ENCODE measurements at regions not wholly inside any gene's neighbourhood (a gene's known extent, or its start where the extent isn't known, plus 50 kb on each side); places are given as distances from the start of the nearest gene placed in this dataset.

- Histone ChIP-seq H3K9me1 (ENCODE audit: control insufficient read depth, extremely low read depth, insufficient read depth, low read length) (no peaks in the 10 kb centered on the region), H3K4me3 (ENCODE audit: control insufficient read depth in 2 of 3, extremely low read depth in 1 of 3, insufficient read depth in 2 of 3, low read depth in 1 of 3, low read length in 3 of 3) (no peak overlapping the region), H3K4me1 (ENCODE audit: control insufficient read depth, extremely low read depth, insufficient read depth, low read length) (peaks cover 7% of the 10 kb centered on the region), H3K79me2 (ENCODE audit: control insufficient read depth, insufficient read depth, low read length) (no peaks in the 10 kb centered on the region), H2AFZ (ENCODE audit: control insufficient read depth, low read length) (no peak overlapping the region), H3K27ac (ENCODE audit: control insufficient read depth, insufficient read depth, low read length) (no peak overlapping the region), H3K9ac (ENCODE audit: control insufficient read depth, extremely low read depth, insufficient read depth, low read length) (no peak overlapping the region), H3K4me2 (ENCODE audit: control insufficient read depth, extremely low read depth, insufficient read depth, low read depth, low read length) (peak overlapping the region; percentile 22), H4K20me1 (ENCODE audit: control insufficient read depth, extremely low read depth, insufficient read depth, low read length) (no peaks in the 10 kb centered on the region), H3K36me3 (ENCODE audit: control insufficient read depth in 2 of 2, extremely low read depth in 1 of 2, insufficient read depth in 2 of 2, low read length in 2 of 2) (no peaks in the 10 kb centered on the region), H3K9me3 (ENCODE audit: control insufficient read depth, low read depth, low read length) (no peaks in the 10 kb centered on the region), H3K27me3 (ENCODE audit: control insufficient read depth, extremely low read depth, insufficient read depth, low read length) (no peaks in the 10 kb centered on the region)
- TF ChIP-seq CTCF (optimal IDR thresholded peaks at IDR 0.05 in 1 of 3, IDR thresholded peaks at IDR 0.05 in 1 of 3, conservative IDR thresholded peaks at IDR 0.05 in 1 of 3; ENCODE audit: extremely low read depth in 1 of 3, insufficient read depth in 2 of 3, low read length in 3 of 3) (no peak), EZH2 (IDR thresholded peaks at IDR 0.05; ENCODE audit: low read length) (no peak)
- DNase-seq (ENCODE audit: low read depth, low spot score), result no peak
- FAIRE-seq, result no peak
- dilution Hi-C loops (cut with MboI; ENCODE audit: extremely low pct_ligation_motif_present, low sequenced_read_pairs), result no loop called here
Observed at GRCh38 chr14:53850714-53851296, 105.8 kb downstream of the BMP4 start.

- no peak overlapping the region for H2AFZ ChIP-seq (ENCODE audit: control insufficient read depth, low read length)
- H3K9me1 ChIP-seq (ENCODE audit: control insufficient read depth, extremely low read depth, insufficient read depth, low read length), result no peaks in the 10 kb centered on the region
- no peak for TF ChIP-seq CTCF (optimal IDR thresholded peaks at IDR 0.05 in 1 of 3, IDR thresholded peaks at IDR 0.05 in 1 of 3, conservative IDR thresholded peaks at IDR 0.05 in 1 of 3; ENCODE audit: extremely low read depth in 1 of 3, insufficient read depth in 2 of 3, low read length in 3 of 3)
- TF ChIP-seq EZH2 (IDR thresholded peaks at IDR 0.05; ENCODE audit: low read length), result no peak
- no peak overlapping the region for H3K27ac ChIP-seq (ENCODE audit: control insufficient read depth, insufficient read depth, low read length)
- no peaks in the 10 kb centered on the region for H3K9me3 ChIP-seq (ENCODE audit: control insufficient read depth, low read depth, low read length)
- H3K4me1 ChIP-seq (ENCODE audit: control insufficient read depth, extremely low read depth, insufficient read depth, low read length), result peaks cover 7% of the 10 kb centered on the region
- dilution Hi-C loops (cut with MboI; ENCODE audit: extremely low pct_ligation_motif_present, low sequenced_read_pairs), result no loop called here
- no peak overlapping the region for H3K4me3 ChIP-seq (ENCODE audit: control insufficient read depth in 2 of 3, extremely low read depth in 1 of 3, insufficient read depth in 2 of 3, low read depth in 1 of 3, low read length in 3 of 3)
- no peaks in the 10 kb centered on the region for H3K27me3 ChIP-seq (ENCODE audit: control insufficient read depth, extremely low read depth, insufficient read depth, low read length)
- no peak overlapping the region for H3K4me2 ChIP-seq (ENCODE audit: control insufficient read depth, extremely low read depth, insufficient read depth, low read depth, low read length)
- no peak overlapping the region for H3K9ac ChIP-seq (ENCODE audit: control insufficient read depth, extremely low read depth, insufficient read depth, low read length)
- DNase-seq (ENCODE audit: low read depth, low spot score), result no peak
- H3K36me3 ChIP-seq (ENCODE audit: control insufficient read depth in 2 of 2, extremely low read depth in 1 of 2, insufficient read depth in 2 of 2, low read length in 2 of 2), result no peaks in the 10 kb centered on the region
- no peaks in the 10 kb centered on the region for H4K20me1 ChIP-seq (ENCODE audit: control insufficient read depth, extremely low read depth, insufficient read depth, low read length)
- no peak for FAIRE-seq
- no peaks in the 10 kb centered on the region for H3K79me2 ChIP-seq (ENCODE audit: control insufficient read depth, insufficient read depth, low read length)
Observed at GRCh38 chr14:53849549-53849948, 107.1 kb downstream of the BMP4 start.

All from keratinocyte (primary cell).